Ammon's horn (tissue), 1 donor: ENCODE measurements at regions not wholly inside any gene's neighbourhood (a gene's known extent, or its start where the extent isn't known, plus 50 kb on each side); places are given as distances from the start of the nearest gene placed in this dataset.

Experiments
- DNase-seq: peaks from one replicate; pipeline ENCODE4 v3.0.0-alpha.2; 2016; ENCODE audit warnings: low spot score

DNA sequence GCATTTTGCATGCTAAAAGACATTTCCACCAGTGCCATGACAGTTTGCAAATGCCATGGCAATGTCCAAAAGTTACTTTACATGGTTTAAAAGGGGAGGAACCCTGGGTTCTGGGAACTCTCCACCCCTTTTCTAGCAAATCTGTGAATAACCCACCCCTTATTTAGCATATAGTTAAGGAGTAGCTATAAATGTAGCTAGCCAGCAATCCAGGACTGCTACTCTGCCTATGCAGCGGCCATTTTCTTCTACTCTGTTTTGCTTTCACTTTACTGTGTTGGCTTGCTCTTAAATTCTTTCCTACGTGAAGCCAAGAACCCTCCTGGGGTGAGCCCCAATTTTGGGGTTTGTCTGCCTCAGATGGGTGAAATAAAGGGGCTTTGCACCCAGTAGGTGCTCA lies 141.0 kb downstream of the PTPN11 start:
- no peak for DNase-seq

DNA sequence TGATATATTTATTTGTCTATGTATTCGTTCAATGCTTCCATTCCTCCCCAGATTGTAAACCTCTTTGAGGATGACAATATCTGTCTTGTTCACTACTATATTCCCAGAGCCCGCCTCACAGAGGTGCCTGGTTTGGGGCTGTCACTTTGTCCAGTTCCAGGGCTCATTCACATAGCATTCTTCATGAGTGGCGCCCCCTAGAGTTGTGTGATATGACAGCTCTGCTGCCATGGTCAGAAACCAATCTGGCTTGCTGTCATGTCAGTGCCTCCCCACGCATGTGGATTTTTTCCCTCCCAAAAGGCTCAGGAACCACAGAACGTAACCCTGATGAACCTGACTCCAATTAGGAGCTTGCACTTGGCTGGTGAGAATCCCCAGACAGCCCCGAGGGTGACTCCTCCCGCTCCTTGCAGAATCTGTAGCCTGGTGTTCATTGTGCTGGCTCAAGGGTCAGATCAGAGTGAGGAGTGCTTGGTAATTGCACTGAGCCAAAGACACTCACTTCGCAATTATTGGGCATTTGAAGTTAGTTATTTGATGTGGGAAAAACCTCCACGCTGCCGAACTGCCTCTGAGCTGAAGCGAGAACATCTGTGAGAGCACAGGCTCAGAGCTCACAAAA lies 145.5 kb downstream of the PTPN11 start:
- no peak for DNase-seq

DNA sequence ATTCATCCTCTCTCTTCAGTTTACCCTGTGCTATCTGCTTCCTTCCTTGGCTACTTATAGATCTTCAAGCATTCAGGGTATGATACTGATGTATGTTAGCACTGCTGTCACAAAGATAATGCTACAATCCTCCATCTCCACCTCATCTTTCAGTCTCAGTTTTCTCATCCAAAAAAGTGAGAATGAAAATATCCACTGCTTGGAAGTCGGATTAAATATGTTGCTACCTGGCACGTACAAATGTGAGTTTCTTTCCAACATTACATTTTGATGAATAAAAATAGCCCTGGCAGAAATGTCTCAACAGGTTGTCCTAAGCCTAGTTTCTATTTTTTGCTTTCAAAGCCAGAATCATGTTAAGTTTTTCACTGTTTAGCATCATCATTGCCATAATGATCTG lies 149.9 kb downstream of the PTPN11 start:
- no peak for DNase-seq

DNA sequence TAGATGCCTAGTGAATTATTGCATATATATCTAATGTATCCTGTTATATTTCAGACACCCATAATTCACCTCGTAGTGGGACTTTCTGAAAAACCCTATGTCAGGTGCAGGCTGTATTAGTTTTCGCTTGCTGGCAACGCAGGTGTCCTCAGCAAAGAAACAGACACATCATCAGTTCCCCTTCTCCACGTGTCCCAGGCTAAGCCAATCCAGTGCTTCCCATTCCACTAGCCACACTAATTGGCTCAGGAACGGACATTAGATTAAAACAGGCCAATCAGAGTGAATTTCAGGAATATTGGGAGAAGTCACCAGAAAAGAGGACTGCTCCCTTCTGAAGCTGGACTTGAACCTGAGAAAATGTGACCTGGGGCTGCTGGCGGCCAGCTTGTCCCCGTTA lies 151.3 kb downstream of the PTPN11 start:
- no peak for DNase-seq

DNA sequence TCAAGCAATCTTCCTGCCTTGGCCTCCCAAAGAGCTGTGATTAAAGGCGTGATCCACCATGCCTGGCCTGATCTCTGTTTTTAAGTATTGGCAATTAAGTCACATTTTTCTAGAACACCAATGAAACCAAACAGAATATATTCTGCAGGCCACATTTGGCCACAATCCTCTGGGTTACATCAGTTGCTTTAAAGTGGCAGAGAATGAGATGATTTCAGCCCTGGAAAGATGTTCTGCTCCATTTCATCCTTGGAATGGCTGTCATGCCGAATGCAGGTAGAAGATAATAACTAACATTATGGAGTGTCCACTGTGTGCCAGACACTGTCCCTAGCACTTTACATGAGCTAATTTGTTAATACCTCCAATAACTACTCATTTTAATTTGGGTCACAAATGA lies 154.4 kb downstream of the PTPN11 start:
- DNase-seq: no peak

DNA sequence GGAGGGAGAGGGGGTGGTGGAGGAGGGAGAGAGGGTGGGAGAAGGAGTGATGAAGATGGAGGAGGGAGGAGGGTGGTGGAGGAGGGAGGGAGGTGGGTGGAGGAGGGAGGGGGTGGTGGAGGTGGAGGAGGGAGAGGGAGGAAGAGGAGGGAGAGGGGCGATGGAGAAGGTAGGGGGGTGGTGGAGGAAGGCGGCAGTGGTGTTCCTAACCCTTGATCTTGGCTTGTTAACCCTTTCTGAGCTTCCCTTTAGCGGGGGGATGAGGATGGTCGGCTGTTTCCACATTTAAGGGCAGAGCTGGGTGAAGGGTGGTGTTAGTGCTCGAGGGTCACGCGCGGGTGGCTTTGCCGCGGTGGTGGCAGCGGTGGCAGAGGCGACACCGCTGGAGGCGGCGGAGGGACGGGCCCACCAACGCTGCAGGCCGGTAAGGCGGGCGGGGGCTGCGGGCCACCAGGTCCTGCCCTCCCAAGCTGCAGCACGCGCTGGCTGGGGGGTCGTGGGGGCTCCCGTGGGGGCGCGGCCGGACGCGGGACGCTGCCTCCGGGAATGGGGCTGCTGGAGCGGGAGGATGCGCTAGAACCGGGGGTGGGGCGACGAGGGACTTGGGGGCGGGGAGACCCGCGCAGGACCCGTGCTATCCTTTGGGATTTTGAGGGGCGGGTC lies 156.3 kb downstream of the PTPN11 start:
- no peak for DNase-seq

DNA sequence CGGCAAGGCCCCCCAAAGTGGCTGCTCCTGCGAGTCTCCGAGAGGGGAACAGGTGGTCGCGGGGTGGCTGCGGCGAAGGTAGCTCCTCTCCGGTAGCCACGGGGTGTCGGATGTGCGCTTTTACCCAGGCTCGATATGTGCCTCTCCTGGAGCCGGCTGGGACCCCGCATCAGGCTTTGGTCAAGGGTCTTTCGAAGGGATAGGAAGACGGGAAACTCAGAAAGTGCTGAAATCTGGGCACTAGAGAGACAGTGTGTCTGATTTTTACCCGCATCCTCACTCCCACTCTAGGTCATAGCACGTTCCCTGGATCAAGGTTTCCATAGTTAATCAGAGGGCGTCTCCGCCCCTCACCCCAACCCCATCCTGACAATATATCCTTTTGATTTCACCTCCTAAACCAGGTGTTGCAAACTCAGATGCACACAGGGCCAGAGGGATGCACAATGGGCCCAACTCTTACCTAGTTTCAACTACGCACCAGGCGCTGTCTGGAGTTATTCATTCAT lies 156.9 kb downstream of the PTPN11 start:
- DNase-seq: no peak

DNA sequence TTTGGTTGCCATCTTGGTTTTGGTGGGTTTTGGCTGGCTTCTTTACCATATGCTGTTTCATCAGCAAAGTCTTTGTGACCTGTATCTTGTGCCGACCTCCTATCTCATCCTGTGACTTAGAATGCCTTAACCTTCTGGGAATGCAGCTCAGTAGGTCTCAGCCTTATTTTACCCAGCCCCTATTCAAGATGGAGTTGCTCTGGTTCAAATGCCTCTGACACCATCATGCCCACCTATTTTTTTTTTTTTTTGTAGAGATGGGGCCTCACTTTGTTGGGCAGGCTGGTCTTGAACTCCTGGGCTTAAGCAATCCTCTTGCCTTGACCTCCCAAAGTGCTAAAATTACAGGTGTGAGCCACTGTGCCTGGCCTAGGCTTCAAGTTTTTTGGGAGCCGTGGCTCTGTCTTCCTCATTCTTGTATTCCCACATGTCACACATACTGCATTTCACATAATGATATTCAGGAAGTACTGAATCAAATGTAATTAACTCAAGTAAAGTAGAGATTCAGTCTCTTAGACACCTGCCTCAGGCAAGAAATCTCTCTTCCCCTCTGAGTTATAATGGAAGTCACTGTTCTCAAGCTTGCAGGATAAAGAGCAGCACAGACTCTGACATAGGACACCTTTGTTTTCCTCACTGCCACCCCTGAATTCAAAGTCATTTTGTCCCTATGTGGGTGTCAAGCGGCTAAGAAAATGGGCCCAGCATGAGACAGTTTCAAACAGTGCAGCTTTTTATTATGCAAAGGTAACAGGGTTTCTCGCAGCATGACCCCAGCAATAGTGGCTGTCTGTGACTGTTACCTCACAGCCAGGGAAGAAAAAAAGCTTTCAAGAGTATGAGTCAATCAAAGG lies 159.0 kb downstream of the PTPN11 start:
- no peak for DNase-seq

DNA sequence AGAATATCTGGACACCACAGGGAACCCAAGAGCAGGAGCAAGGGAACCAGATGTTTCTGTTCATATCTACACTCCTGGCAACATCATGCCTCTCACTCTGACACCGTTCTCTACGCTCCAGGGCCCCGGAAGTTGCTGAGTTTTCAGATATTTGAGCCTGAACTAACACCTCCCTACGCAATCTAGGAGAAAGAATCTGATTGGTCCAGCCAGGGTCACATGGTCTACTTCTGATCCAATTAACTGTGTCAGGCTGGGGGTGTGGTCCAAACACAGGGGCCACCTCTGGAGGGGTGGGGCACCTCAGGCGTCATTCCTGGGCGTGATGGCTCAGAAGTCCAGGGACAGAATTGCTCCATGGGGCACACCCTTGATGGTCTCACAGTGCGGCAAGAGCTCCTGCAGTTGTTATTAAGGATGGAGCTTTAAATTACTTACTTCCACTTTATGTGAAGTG lies 165.5 kb downstream of the PTPN11 start:
- no peak for DNase-seq

DNA sequence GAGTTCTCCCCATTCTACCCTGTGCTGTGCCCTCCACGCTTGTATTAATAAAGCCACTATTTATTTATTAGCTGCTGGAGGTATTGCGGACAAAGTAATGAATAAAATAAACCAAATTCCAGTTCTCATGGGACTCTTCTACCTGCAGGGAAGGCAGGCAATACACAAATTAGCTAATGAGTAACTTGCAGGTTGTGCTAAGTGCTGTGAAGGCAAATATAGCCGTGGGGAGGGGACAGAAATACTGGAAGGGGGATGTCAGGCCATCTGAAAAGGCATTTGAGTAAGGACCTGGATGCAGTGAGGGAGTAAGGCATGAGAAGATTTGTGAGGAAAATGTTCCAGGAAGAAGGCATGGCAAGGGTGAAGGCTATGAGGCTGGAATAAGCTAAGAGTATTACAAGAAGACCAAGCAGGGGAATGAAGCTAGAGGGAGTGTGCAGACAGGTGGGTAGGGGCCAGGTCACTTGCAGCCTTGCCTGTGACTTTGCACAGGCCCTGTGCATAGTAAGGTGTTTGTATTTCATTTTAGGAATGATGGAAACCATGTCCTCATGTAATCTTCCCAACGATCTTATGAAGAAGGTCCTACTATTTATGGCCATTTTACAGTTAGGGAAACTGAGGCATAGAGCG lies 167.5 kb downstream of the PTPN11 start:
- no peak for DNase-seq

DNA sequence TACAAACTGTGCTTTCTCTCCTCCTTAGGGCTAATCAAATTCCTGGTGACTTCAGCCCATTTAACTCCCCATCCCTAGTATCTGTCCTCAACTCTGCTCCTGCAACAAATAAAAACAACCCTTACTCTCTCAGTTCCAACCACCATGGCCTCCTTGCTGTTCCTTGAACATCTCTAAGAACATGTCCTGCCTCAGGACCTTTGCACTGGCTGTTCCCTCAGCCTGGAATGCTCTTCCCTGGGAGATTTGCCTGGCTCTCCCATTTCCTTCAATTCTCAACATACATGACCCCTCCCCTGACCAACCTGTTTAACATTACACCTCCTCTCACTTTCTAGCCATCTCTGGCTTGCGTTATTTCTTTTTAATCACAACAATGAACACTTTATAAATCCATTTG lies 170.5 kb downstream of the PTPN11 start:
- no peak for DNase-seq

DNA sequence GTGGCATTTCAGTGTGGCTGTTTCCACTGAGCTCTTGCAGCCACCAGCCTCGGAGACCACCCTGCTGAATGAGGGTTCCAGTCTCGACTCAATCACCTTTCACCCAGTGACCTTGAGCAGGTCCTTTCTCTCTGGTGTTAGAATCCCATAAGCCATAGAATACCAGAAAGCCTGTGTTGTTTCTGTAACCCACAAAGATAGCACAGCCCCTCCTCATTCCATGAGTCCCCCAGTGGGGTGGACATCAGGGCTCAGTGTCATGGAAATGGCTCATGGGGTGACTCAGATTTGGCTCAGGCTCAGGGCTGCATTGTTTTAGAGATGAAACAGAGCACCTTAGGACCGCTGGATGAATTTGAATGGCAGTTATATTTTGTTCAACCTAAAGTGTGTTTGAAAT lies 171.5 kb downstream of the PTPN11 start:
- DNase-seq: no peak

DNA sequence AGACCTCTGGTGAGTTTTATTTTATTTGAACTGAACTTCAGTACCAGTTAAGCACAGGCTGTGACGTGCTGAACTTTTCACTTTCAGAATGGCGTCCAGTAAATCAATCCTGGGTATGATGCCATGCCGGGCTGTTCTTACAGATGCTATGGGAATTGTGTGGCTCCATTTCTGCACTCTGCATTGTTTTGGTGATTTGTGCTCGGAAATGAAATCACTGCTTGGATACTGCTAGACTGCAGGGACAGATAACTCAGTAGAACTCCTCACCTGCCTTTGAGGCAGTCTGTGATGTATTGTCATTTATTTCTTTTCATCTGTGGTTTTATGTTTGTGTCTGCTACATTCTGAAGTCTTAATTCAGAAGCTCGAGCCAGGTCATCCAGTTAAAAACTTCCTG lies 172.7 kb downstream of the PTPN11 start:
- no peak for DNase-seq

DNA sequence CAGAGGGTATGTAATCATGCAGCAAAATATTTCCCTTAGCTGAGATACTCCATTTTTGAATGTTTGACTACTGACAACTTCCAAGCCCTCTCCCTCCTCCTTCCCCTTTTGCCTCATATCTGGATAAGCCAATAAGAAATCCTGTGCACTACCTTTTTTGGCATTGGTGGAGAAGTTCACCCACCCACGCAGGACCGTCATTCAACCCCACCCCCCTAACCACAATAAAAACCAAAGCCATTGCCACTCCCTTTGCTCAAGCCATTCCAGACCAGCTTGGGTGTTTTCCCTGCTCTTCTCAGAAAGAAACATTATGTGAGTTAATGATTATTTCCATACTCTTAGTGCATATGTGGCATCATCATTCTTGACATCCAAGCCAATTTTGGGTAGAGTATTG lies 176.7 kb downstream of the PTPN11 start:
- DNase-seq: no peak

DNA sequence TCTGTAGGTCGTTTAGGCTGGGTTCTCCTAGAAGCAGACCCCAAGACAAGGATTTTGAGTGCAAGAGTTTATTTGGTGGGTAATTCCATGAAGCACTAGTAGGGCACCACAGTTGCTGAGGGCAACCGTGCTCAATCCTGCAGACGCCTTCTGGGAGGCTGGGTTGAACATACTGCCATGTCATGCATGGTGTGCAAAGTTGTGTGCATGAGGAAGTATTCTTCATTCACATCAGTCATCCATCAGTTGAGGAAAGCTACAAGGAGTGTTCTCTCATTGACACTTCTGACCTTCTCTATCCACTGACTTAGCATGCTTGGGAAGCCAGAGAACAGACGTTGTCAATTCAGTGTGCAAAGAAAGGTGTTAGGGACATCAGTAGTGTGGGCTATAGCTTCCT lies 179.2 kb downstream of the PTPN11 start:
- DNase-seq: no peak

DNA sequence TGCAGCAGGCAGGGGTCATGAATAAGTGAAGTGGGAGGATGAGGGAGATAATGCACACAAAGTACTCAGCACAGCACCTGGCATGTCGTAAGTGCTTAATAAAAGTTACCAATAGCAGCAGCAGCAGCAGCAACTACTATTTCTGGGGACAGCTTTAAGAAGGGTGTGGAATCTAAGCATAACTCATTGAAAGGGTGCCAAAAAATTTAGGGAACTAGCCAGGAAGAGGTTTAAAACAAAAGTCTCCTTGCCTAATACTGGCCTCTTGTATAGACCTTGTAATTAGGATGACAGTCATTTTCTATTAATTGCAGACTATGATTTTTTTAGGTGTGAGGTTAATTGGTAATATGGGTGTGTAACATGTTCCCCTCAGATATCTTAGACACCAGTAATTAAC lies 179.9 kb downstream of the PTPN11 start:
- no peak for DNase-seq

DNA sequence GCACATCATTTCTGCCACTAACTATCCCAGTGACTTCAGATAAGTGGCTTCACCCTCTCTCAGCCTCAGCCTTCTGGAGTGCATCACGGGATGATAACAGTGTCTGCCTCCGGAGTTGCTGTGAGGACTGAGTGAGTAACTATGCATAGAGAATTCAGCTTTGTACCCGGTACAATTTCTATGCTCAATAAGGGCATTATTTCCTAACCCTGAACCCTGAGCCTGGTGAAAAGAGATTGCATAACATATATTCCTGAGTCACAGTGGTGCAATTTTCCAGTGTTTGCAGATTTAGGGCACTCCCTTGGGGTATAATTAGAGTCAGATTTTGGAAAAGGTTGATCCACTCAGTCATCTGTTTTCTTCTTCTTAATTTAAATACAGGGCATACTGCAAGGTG lies 181.1 kb downstream of the PTPN11 start:
- no peak for DNase-seq

DNA sequence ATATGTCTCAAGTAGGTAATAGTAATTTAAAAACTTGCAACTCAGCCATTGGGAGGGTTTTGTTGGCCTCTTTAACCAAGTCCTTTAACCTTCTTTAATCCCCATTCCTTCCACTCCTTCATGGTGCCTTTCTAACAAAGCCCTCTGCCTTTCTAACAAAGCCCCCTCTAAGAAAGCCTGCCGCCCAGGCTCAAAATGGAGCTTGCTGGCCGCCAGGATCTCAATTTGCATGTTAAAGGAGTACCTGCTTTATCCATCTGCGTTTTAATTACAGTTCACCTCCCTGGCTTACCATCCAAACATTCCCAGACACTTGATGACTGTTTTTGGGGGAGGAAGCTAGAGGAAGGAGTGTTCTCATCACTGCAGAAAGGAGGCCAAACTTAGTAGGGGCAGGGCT lies 183.4 kb downstream of the PTPN11 start:
- no peak for DNase-seq

DNA sequence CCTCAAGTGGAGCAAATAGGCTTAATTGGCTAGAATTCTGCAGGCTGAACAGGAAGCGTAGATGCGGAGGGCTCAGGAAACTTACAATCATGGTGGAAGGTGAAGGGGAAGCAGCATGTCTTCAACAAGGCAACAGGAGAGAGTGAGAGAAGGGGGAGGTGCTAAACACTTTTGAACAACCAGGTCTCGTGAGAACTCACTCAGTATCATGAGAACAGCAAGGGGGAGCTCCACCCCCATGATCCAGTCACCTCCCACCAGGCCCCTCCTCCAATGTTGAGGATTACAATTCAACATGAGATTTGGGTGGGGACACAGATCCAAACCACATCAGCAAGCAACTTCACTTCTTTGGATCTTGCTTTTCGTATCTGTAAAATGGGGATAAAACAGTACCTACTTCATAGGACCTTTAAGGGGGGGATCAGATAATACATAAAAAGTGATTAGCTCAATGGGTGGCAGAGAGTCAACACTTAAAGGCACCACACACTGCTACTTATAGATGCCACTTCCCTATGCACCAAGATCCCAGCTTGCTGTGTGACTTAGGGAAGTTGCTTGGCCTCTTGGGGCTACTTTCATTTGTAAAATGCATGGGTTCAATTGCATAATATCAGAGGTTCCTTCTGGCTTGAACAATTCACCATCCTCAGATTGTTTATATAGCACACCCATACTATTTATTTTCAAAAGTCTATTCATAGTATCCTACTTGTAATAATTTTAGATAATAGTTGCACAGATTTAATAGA lies 184.8 kb upstream of the RPH3A start:
- no peak for DNase-seq

DNA sequence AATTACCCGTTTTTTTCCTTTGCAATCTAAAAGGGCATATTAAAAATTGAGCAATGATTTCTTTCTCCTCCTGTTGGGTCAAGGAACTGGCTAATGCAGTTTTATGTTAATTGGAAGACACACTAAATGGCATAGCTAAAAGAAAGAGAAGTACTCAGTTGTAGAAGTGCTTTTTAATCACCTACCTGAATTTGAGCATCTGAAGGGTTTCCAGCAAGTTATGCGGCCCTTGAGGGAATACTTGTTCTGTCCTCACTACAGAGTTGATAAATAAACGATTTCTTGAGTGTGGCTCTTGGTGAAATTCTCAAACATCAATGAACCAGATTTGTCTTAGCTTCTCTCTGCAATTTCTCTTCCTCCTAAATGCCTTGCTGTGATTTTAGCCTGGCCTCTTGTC lies 184.1 kb upstream of the RPH3A start:
- no peak for DNase-seq

DNA sequence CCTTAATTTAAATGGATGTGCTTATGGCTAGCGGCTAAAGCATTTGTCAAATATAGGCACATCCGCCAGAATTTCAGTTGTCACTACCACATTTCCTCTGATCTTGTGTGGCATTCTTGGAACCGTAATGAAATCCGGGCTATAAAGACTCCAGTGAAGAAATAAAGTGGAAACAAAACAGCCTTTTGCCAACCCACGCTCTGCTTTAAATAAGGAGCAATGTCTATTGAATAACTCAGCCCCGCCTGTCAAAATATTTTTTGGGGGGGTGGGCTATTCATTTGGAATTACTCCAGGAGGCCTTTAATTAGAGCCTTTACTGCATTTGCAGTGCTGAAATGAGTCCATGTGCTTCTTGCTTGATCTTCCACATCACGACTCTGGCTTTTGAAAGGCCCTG lies 179.6 kb upstream of the RPH3A start:
- peak; percentile 33 for DNase-seq

DNA sequence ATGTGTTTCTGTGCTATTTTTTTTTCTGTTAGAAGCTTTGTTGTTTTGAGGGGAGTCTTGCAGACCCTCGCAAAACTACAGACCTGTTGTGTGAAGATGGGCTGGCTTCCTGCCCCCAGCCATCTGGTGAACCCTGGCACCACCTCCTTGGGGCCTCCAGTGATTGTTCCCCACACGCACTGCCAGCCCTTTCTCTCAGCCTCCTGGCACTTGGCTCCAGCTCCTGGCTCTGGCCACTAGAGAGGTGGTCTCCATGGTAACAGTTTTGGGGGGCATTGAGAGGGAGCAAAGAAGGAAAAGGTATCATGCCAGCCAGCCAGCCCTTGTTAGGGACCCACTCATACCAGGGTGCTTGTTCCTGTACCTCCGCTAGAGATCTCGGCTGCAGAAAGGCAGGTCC lies 176.4 kb upstream of the RPH3A start:
- no peak for DNase-seq
